Smooth muscle cell of the brain vasculature (primary cell): ENCODE measurements at regions not wholly inside any gene's neighbourhood (a gene's known extent, or its start where the extent isn't known, plus 50 kb on each side); places are given as distances from the start of the nearest gene placed in this dataset.

ENCODE experiments used
- DNase-seq: peaks from one replicate; pipeline ENCODE4 v3.0.0-alpha.2; 2012; ENCODE audit warnings: low read depth, low spot score

- DNase-seq, result no peak
Measured at GRCh38 chr20:42020316-42020715, 402.1 kb upstream of the CHD6 start.

DNA sequence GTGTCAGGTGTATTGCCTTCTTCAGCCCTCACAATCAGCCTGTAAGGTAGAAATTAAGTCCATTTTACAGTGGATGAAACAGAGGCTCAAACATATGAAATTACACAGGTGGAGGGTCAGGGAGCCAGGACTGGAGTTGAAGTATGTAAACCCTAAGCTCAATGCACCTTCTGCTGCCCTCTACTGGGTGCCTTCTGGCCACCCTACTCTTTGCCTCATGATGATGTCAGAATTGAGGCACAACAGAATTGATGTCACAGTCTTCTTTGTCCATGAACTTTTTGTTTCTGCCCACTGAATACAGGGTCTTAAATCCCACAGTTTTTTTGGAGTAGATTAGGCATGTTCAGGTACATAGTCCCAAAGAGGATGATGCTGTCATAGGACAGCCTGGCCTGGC is 400.8 kb upstream of the CHD6 start:
- no peak for DNase-seq

DNA sequence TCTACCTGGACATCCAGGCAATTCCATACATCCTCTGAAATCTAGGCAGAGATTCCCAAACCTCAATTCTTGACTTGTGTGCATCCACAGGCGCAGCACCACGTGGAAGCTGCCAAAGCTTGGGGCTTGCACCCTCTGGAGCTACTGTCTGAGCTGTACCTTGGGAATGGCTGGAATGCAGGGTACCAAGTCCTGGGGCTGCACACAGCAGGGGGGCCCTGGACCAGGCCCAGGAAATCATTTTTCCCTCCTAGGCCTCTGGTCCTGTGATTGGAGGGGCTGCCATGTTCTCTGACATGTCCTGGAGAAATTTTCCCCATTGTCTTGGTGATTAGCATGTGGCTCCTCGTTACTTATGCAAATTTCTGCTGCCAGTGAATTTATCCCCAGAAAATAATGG is 391.9 kb upstream of the CHD6 start:
- DNase-seq, result no peak

GRCh38 chr20:42007251-42007650 is 389.1 kb upstream of the CHD6 start:
- no peak for DNase-seq

DNA sequence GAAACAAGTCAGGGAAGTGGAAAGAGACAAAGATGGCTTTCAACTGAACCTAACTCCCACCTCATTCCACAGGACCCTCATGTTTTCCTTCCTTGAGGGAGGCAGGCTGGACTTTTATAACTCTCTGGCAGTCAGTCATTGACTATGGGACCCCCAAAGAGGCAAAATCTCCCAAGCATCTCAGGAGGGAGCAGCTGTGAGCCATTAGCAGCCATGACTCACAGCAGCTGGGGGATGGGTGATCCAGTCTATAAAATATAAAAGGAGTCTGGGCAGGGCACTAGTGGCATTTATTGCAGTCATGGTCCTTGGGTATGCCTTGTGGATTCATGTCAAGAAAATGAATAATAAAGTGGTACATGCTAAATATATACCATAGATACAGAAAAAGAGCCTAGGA is 387.0 kb upstream of the CHD6 start:
- DNase-seq, result no peak

GRCh38 chr20:42003380-42003779 is 385.2 kb upstream of the CHD6 start:
- no peak for DNase-seq

DNA sequence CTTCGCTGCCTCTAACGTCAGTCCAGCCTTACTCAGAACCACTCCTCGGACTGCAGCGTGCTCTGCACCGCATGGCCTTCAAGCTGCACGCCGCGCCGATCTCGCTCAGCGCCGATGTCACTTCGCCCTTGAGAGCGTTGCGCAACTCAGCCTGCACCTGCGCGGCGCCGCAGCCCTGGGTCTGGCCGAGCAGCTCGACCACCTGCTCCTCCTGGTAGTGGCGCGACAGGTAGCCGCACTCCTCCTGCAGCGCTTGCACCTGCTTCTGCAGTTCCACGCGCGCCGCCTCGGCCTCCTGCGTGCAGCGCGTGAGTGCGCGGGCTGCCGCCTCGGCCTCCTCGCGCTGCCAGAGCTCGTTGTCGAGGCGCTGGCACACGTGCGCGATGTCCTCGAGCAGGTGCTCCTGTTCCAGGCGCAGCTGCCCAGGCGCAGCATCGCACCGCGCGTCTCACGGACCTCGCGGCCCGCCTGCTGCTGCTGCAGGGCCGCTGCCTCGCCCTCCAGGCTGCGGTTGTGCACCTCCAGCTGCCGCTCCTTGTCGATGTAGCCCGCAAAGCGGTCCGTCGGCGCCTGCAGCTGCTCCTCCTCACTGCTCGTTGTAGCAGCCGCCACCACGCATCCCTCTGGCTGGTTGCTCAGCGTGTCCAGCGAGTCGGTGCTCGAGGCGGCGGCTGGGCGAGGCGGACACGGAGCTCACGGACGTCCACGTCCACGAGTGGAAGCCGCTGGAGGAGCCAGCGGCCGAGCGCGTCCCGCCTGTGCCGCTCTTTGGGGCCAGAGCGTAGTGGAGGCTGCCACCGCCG is 380.6 kb upstream of the CHD6 start:
- no peak for DNase-seq

- DNase-seq, result no peak
Measured at GRCh38 chr20:41996951-41997350, 378.8 kb upstream of the CHD6 start.

DNA sequence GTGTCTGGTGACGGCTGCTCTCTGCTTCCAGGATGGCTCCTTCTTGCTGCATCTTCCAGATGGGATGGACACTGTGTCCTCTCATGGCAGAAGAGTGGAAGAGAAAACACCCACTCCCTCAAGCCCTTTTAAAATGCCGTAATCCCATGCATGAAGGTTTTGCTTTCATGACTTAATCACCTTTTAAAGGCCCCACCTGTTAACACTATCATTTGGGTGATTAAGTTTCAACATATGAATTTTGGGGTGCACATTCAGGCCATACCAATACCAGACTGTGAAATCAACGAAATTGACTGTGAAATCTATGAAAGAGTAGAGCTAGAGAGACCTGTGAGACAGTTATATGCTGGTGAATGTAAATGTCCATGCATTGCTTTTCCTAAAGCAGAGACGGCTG is 374.3 kb upstream of the CHD6 start:
- no peak for DNase-seq

DNA sequence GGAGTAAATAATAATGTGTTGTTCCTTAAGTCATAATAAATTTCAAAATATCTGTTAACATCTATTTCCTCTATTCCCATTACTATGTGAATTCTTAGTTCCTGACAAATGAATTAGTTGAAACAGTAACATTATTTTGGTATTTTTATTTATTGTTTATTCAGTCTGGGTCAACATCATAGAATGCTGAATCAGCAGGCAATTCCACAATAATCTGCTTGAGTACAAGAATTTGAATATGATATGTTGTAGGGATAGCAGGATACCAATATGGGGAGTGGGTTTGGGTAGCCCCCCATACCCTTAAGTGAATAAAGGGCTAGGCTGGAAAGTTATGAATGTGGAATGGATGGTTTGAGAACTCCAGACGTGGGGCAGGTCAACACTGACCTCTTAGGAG is 373.2 kb upstream of the CHD6 start:
- DNase-seq, result no peak

GRCh38 chr20:41989935-41990635 is 371.9 kb upstream of the CHD6 start:
- DNase-seq, result no peak

DNA sequence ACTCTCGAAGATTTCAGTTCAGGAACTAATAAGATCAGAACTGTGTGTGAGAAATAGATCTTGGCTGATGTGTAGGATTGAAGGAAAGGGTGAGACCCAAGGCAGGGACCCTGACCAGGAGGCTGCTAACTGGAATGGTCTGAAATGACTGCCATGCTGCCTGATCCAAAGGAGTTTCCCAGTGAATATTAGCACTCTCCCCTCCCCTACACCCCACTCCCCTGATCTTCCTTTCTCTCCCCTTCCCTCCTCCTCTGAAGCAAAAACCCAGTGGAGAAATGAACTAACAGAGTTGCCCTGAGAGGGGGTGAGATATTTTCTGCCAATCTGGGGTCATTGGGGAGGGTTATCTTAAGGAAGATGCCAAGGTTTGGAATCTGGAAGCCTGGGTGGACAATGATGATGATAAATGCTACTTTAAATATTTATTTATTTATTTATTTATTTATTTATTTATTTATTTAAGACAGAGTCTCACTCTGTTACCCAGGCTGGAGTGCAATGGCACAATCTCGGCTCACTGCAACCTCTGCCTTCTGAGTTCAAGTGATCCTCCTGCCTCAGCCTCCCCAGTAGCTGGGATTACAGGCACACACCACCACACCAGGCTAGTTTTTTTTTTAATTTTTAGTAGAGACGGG is 371.0 kb upstream of the CHD6 start:
- no peak for DNase-seq

DNA sequence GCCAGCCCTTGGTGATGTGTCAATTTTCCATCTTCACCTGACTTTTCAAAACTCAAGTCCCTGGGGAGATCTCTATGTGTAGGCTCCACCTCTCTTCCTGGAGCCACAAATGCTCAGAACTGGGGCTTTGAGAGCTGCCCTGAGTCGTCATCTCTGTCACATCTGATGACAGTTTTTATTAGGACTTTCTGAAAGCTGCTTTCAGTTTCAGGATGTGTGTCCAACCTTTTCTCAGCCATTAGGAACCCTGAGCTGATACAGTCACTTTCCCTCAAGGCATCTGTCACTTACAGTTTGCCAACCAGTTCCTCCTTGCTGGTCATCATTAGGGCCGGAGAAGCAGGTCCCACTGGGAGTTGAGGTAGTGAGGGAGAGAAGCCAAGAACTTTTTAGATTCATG is 365.9 kb upstream of the CHD6 start:
- DNase-seq, result no peak

DNA sequence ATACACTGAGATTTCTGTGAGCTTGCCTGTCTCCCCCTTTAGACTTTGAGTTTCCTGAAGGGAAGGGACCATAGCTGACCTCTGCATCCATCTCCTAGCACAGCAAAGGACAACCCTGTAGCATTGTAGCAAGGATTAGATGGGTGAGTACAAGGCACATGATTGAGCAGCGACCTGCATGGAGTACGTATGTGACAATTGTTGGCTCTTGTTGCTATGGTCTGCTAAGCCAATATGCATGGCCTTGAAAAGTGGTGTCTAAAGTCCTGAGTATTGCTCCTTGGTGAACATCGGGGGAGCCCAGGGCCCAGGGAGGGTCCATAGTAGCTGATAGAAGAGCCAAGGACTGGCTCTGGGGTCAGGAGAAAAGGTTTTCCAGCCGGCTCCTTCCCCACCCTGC is 365.0 kb upstream of the CHD6 start:
- no peak for DNase-seq

- DNase-seq, result no peak
Measured at GRCh38 chr20:41981746-41982145, 363.6 kb upstream of the CHD6 start.

DNA sequence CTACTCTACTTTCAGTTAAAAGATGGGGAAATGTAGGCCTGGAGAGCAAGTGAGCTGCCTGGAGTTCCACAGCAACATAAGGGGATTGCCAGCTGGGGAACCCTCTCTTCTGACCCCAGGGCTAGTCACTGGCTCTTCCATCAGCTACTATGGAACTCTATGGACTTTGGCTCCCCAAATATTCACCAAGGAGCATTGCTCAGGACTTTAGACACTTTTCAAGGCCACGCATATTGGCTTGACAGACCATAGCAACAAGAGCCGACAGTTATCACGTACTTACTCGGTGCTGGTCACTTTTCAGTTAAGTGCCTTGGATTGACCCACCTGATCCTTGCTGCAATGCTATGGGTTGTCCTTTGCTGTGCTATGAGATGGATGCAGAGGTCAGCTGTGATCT is 360.7 kb upstream of the CHD6 start:
- DNase-seq, result no peak

DNA sequence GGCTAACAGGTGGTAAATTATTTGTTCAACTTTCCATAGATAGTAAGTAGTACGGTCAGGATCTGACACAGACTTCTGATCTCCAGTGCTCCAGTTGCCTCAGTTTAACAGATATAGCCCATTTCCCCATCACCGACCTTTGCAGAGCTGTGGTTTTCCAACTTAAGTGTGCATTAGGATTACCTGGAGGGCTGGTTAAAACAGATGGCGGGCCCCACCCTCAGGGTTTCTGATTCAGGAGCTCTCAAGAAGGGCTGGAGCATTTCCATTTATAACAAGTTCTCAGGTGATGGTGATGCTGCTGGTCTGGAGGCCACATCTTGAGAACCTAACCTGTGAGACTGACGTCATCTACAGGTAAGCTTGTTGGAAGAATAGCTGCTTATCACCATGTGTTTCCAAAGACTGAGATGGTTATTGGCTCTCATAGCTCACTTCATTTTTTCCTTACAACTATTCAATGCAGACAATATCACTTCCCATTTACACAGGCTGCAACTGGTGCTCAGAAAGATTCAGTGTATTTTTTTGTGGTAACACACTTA is 360.1 kb upstream of the CHD6 start:
- no peak for DNase-seq

DNA sequence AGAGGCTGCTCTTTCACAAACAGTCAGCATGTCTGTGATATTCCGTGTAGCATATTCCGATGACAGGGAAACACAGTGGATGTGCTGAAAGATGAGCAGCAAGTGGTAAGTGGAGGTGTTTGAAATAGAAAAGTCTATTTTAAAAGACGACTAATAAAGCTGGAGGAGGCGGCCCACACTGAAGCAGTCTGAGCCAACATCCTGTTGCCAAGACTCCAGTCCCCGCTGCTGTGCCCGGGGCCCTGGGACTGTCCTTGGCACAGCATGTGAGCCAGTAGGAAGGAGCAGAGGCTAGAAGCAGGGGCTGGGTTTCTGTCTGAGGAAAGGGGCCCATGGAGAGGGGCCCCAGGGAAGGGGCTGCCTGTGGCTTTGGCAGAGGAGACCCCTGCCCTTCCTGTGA is 351.5 kb upstream of the CHD6 start:
- no peak for DNase-seq

- no peak for DNase-seq
Measured at GRCh38 chr20:41960166-41960565, 342.0 kb upstream of the CHD6 start.

DNA sequence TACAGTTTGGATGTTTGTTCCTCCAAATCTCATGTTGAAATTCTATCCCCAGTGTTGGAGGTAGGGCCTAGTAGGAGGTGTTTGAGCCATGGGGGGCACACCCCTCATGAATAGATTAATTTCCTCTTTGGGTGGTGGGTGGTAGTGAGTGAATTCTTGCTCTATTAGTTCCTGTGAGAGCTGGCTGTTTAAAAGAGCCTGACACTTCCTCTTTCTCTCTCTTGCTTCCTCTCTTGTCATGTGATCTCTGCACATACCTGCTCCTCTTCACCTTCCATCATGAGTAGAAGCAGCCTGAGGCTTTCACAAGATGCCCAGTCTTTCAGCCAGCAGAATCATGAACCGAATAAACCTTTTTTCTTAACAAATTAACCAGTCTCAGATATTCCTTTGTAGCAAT is 340.2 kb upstream of the CHD6 start:
- no peak for DNase-seq

- DNase-seq, result no peak
Measured at GRCh38 chr20:41956338-41957074, 338.3 kb upstream of the CHD6 start.

GRCh38 chr20:41952166-41952565 is 334.0 kb upstream of the CHD6 start:
- no peak for DNase-seq
